ENCODE measurements at regions not wholly inside any gene's neighbourhood (a gene's known extent, or its start where the extent isn't known, plus 50 kb on each side); places are given as distances from the start of the nearest gene placed in this dataset.
A peak's percentile ranks its signal among the peaks of the same experiment; 100 is the strongest.

DNA sequence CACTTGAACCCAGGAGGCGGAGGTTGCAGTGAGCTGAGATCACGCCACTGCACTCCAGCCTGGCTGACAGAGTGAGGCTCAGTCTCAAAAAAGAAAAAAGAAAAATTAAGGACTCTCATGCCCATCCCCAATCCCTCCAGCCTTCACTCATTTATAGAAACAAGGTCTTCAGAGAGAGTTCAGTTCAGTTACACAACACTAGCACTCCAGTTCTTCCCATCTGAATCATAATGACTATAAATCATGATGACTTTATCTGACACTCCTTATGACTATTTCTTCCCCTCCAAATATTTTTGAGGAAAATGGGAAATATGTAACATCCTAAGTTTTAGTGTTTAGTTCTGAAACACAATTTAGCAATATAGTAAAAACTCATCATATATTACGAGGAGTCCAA is 107.4 kb upstream of the LSM8 start:
- no peaks in the 10 kb centered on the region for H3K9me3 Mint-ChIP-seq (ENCODE audit: unreplicated experiment)
- no peak overlapping the region for H3K27ac Mint-ChIP-seq (ENCODE audit: unreplicated experiment)

DNA sequence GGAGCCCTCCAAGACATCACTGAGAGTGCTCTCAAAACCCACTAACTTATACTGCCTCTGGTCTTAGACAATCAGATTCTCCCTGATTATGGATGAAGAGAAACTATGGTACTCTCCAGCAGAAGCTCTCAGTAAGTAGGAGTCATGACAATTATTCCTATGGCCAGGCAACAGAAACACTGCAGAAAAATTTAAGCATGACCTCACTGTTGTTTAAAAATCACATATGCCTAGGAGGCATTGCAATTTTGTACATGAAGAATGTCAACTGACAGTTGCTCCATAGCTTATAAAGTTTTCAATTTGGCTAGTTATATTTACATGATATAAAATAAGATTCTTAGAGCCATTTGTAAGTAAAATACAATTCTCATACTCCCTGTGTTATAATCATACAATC is 105.9 kb upstream of the LSM8 start:
- Histone ChIP-seq H3K36me3 (ENCODE audit: insufficient read depth, low read length) (no peaks in the 10 kb centered on the region), H3K9me3 (ENCODE audit: insufficient read depth, low read depth, low read length) (no peaks in the 10 kb centered on the region), H4K20me1 (ENCODE audit: insufficient read depth, low read length) (no peaks in the 10 kb centered on the region), H3K4me2 (ENCODE audit: low read length) (no peak overlapping the region), H3K27me3 (ENCODE audit: insufficient read depth, low read length) (no peaks in the 10 kb centered on the region), H3K9ac (ENCODE audit: low read length) (no peak overlapping the region), H3K79me2 (ENCODE audit: insufficient read depth, low read length) (no peaks in the 10 kb centered on the region), H2AFZ (ENCODE audit: low read depth, low read length) (no peak overlapping the region), H3K4me3 (ENCODE audit: insufficient read depth, low read depth, low read length) (no peak overlapping the region), H3K4me1 (ENCODE audit: insufficient read depth, low read length) (no peaks in the 10 kb centered on the region), H3K27ac (ENCODE audit: low read depth, low read length) (no peak overlapping the region)
- Mint-ChIP-seq H3K27ac (ENCODE audit: unreplicated experiment) (no peak overlapping the region), H3K36me3 (ENCODE audit: low read depth, unreplicated experiment) (no peaks in the 10 kb centered on the region), H3K4me1 (ENCODE audit: low read depth, unreplicated experiment) (peaks cover 31% of the 10 kb centered on the region), H3K4me3 (ENCODE audit: unreplicated experiment) (no peak overlapping the region), H3K9me3 (ENCODE audit: unreplicated experiment) (no peaks in the 10 kb centered on the region), H3K27me3 (ENCODE audit: low read depth, unreplicated experiment) (no peaks in the 10 kb centered on the region)
- DNase-seq (ENCODE audit: low read depth) (no peak), FAIRE-seq (no peak)
- no peak for TF ChIP-seq EZH2 (IDR thresholded peaks at IDR 0.05; ENCODE audit: insufficient read depth, low read length)
- TF ChIP-seq, protein P1, sequence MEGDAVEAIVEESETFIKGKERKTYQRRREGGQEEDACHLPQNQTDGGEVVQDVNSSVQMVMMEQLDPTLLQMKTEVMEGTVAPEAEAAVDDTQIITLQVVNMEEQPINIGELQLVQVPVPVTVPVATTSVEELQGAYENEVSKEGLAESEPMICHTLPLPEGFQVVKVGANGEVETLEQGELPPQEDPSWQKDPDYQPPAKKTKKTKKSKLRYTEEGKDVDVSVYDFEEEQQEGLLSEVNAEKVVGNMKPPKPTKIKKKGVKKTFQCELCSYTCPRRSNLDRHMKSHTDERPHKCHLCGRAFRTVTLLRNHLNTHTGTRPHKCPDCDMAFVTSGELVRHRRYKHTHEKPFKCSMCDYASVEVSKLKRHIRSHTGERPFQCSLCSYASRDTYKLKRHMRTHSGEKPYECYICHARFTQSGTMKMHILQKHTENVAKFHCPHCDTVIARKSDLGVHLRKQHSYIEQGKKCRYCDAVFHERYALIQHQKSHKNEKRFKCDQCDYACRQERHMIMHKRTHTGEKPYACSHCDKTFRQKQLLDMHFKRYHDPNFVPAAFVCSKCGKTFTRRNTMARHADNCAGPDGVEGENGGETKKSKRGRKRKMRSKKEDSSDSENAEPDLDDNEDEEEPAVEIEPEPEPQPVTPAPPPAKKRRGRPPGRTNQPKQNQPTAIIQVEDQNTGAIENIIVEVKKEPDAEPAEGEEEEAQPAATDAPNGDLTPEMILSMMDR (IDR thresholded peaks at IDR 0.05; ENCODE audit: insufficient read depth, low read depth, low read length) = no peak

More for the DNA sequence above, 107.4 kb upstream of the LSM8 start:
- DNase-seq (ENCODE audit: low read depth) (no peak), FAIRE-seq (no peak)
- Histone ChIP-seq H3K4me3 (ENCODE audit: insufficient read depth, low read depth, low read length) (no peak overlapping the region), H3K27ac (ENCODE audit: low read depth, low read length) (no peak overlapping the region), H3K4me2 (ENCODE audit: low read length) (no peak overlapping the region), H3K9ac (ENCODE audit: low read length) (no peak overlapping the region), H3K4me1 (ENCODE audit: insufficient read depth, low read length) (no peaks in the 10 kb centered on the region), H3K27me3 (ENCODE audit: insufficient read depth, low read length) (no peaks in the 10 kb centered on the region), H2AFZ (ENCODE audit: low read depth, low read length) (no peak overlapping the region), H3K79me2 (ENCODE audit: insufficient read depth, low read length) (no peaks in the 10 kb centered on the region), H3K9me3 (ENCODE audit: insufficient read depth, low read depth, low read length) (no peaks in the 10 kb centered on the region), H4K20me1 (ENCODE audit: insufficient read depth, low read length) (no peaks in the 10 kb centered on the region), H3K36me3 (ENCODE audit: insufficient read depth, low read length) (no peaks in the 10 kb centered on the region)
- no peaks in the 10 kb centered on the region for H3K27me3 Mint-ChIP-seq (ENCODE audit: low read depth, unreplicated experiment)
- H3K36me3 Mint-ChIP-seq (ENCODE audit: low read depth, unreplicated experiment) = no peaks in the 10 kb centered on the region
- no peak for TF ChIP-seq EZH2 (IDR thresholded peaks at IDR 0.05; ENCODE audit: insufficient read depth, low read length)
- H3K4me1 Mint-ChIP-seq (ENCODE audit: low read depth, unreplicated experiment) = peaks cover 31% of the 10 kb centered on the region
- no peak overlapping the region for H3K4me3 Mint-ChIP-seq (ENCODE audit: unreplicated experiment)

DNA sequence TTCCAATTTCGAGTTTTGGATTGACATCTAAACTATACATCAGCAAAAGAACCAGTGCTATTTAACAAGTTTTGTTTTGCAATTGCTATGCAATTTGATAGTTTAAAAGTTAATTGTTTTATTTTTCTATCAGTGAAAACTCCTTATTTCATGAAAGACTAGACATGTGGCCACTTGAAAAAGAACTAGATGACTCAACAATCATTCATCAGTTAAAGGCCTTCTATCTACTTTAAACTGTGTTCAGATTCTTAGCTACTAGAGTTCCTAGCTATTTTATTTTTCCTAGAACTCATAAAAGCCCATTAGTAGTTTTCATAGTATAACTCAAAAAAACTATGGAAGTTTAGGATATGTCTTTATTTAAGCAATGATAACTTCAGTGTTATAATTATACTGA is 104.6 kb upstream of the LSM8 start:
- no peak for FAIRE-seq
- no peaks in the 10 kb centered on the region for H3K9me3 Mint-ChIP-seq (ENCODE audit: unreplicated experiment)

More for the DNA sequence above, 104.6 kb upstream of the LSM8 start:
- H3K4me2 ChIP-seq (ENCODE audit: low read length) = no peak overlapping the region
- Mint-ChIP-seq H3K36me3 (ENCODE audit: low read depth, unreplicated experiment) (no peaks in the 10 kb centered on the region), H3K4me1 (ENCODE audit: low read depth, unreplicated experiment) (peaks cover 31% of the 10 kb centered on the region), H3K27me3 (ENCODE audit: low read depth, unreplicated experiment) (no peaks in the 10 kb centered on the region), H3K27ac (ENCODE audit: unreplicated experiment) (no peak overlapping the region), H3K4me3 (ENCODE audit: unreplicated experiment) (no peak overlapping the region)
- H3K36me3 ChIP-seq (ENCODE audit: insufficient read depth, low read length) = no peaks in the 10 kb centered on the region
- DNase-seq (ENCODE audit: low read depth) = peak; percentile 12
- no peak for TF ChIP-seq EZH2 (IDR thresholded peaks at IDR 0.05; ENCODE audit: insufficient read depth, low read length)
- TF ChIP-seq, protein P1 (IDR thresholded peaks at IDR 0.05; ENCODE audit: insufficient read depth, low read depth, low read length) = no peak
- H4K20me1 ChIP-seq (ENCODE audit: insufficient read depth, low read length) = no peaks in the 10 kb centered on the region
- H3K4me3 ChIP-seq (ENCODE audit: insufficient read depth, low read depth, low read length) = no peak overlapping the region
- no peak overlapping the region for H2AFZ ChIP-seq (ENCODE audit: low read depth, low read length)
- H3K9me3 ChIP-seq (ENCODE audit: insufficient read depth, low read depth, low read length) = no peaks in the 10 kb centered on the region
- no peaks in the 10 kb centered on the region for H3K79me2 ChIP-seq (ENCODE audit: insufficient read depth, low read length)
- no peak overlapping the region for H3K9ac ChIP-seq (ENCODE audit: low read length)
- no peaks in the 10 kb centered on the region for H3K27me3 ChIP-seq (ENCODE audit: insufficient read depth, low read length)
- H3K4me1 ChIP-seq (ENCODE audit: insufficient read depth, low read length) = no peaks in the 10 kb centered on the region
- no peak overlapping the region for H3K27ac ChIP-seq (ENCODE audit: low read depth, low read length)

Data from astrocyte (in vitro differentiated cells and primary cell).